IMR-90 (cell line): ENCODE measurements at regions not wholly inside any gene's neighbourhood (a gene's known extent, or its start where the extent isn't known, plus 50 kb on each side); places are given as distances from the start of the nearest gene placed in this dataset.

ENCODE experiments used
- ATAC-seq: fragments of 200-7000 bp; cut with Tn5 transposase; 2 replicates; pipeline ENCODE4 v1.9.1; 2020; ENCODE audit warnings: low read depth, mild to moderate bottlenecking, moderate library complexity
- BruUV-seq: library from RNA; stranded (reverse); fragments of 400-500 nt; replicated peaks from 2 replicates; lab custom pipeline; 2021; lab: Mats Ljungman, UMichigan
- CTCF ChIA-PET: fragments of 300-600 bp; formaldehyde crosslinking; extraction: SDS; loops from one replicate; lab custom pipeline; 2021; ENCODE audit warnings: antibody characterized with exemption; lab: Yijun Ruan, JAX
- POLR2A ChIA-PET: fragments of 300-600 bp; sonication (Branson Sonifier 250); formaldehyde crosslinking; loops from one replicate; lab custom pipeline; 2022; ENCODE audit warnings: antibody characterized with exemption; ENCODE audit not compliant: unreplicated experiment; lab: Charles Lee
- DNase-seq: peaks from one replicate; pipeline ENCODE4 v3.0.0; 2013
- H2AFZ ChIP-seq: replicated peaks from 2 replicates; pipeline ENCODE3; 2013; ENCODE audit warnings: low read length, mild to moderate bottlenecking; ENCODE audit not compliant: poor library complexity
- H2AK5ac ChIP-seq: 2 replicates; pipeline ENCODE4 v1.6.1; 2013; ENCODE audit warnings: low read depth, low read length, inconsistent platforms
- H2AK9ac ChIP-seq: replicated peaks from 2 replicates; pipeline ENCODE3; 2013; ENCODE audit warnings: mild to moderate bottlenecking, low read depth, low read length, moderate library complexity; ENCODE audit not compliant: poor library complexity
- H2BK120ac ChIP-seq: 2 replicates; pipeline ENCODE4 v1.6.1; 2013; ENCODE audit warnings: low read depth, low read length, inconsistent platforms
- H2BK15ac ChIP-seq: 3 replicates; pipeline ENCODE4 v1.6.1; 2013; ENCODE audit warnings: low read depth, low read length, inconsistent platforms
- H2BK20ac ChIP-seq: 2 replicates; pipeline ENCODE4 v1.6.1; 2013; ENCODE audit warnings: low read depth, mild to moderate bottlenecking, inconsistent platforms, low read length, moderate library complexity
- H2BK5ac ChIP-seq: 2 replicates; pipeline ENCODE4 v1.6.1; 2013; ENCODE audit warnings: mild to moderate bottlenecking, low read depth, low read length, inconsistent platforms; ENCODE audit not compliant: poor library complexity, severe bottlenecking
- H3K14ac ChIP-seq: replicated peaks from 2 replicates; pipeline ENCODE4 v1.6.1; 2013; ENCODE audit warnings: low read depth, low read length, inconsistent platforms
- H3K18ac ChIP-seq: 2 replicates; pipeline ENCODE4 v1.6.1; 2013; ENCODE audit warnings: low read depth, low read length, control low read depth
- H3K23ac ChIP-seq: 2 replicates; pipeline ENCODE4 v1.6.1; 2013; ENCODE audit warnings: low read depth, low read length, inconsistent platforms
- H3K27ac ChIP-seq: 2 replicates; pipeline ENCODE4 v1.5.1; 2013; ENCODE audit warnings: mild to moderate bottlenecking, control low read depth, low read length; ENCODE audit not compliant: insufficient read depth
- H3K27me3 ChIP-seq: 2 replicates; pipeline ENCODE4 v1.6.1; 2013; ENCODE audit warnings: low read length; ENCODE audit not compliant: control insufficient read depth, insufficient read depth
- H3K36me3 ChIP-seq: 2 replicates; pipeline ENCODE4 v1.6.1; 2013; ENCODE audit warnings: low read length, mixed read lengths; ENCODE audit not compliant: control insufficient read depth, insufficient read depth
- H3K4ac ChIP-seq: 2 replicates; pipeline ENCODE4 v1.6.1; 2013; ENCODE audit warnings: low read depth, low read length, inconsistent platforms
- H3K4me1 ChIP-seq: 2 replicates; pipeline ENCODE4 v1.6.1; 2013; ENCODE audit warnings: low read length, mixed read lengths; ENCODE audit not compliant: control insufficient read depth, insufficient read depth
- H3K4me2 ChIP-seq: 2 replicates; pipeline ENCODE4 v1.6.1; 2013; ENCODE audit warnings: low read depth, mild to moderate bottlenecking, control low read depth, low read length, moderate library complexity
- H3K4me3 ChIP-seq: 2 replicates; pipeline ENCODE4 v1.5.1; 2013; ENCODE audit warnings: low read depth, mild to moderate bottlenecking, control low read depth, low read length, moderate library complexity; ENCODE audit not compliant: insufficient read depth
- H3K56ac ChIP-seq: 2 replicates; pipeline ENCODE4 v1.6.1; 2013; ENCODE audit warnings: low read length, inconsistent platforms; ENCODE audit not compliant: insufficient read depth; ENCODE audit errors: extremely low read depth
- H3K79me1 ChIP-seq, 2 experiments: 2 replicates each; pipeline ENCODE4 v1.6.1; 2013; ENCODE audit warnings: low read length in 2 of 2, inconsistent platforms in 1 of 2, low read depth in 1 of 2
- H3K9ac ChIP-seq: 2 replicates; pipeline ENCODE4 v1.6.1; 2013; ENCODE audit warnings: low read depth, low read length, control low read depth
- H3K9me1 ChIP-seq: 2 replicates; pipeline ENCODE4 v1.6.1; 2013; ENCODE audit warnings: low read length, inconsistent platforms; ENCODE audit not compliant: insufficient read depth
- H3K9me3 ChIP-seq: 2 replicates; pipeline ENCODE4 v1.6.1; 2013; ENCODE audit warnings: low read length; ENCODE audit not compliant: control insufficient read depth, insufficient read depth
- H4K20me1 ChIP-seq: 2 replicates; pipeline ENCODE4 v1.6.1; 2013; ENCODE audit warnings: low read length, inconsistent platforms; ENCODE audit not compliant: insufficient read depth
- H4K5ac ChIP-seq: 2 replicates; pipeline ENCODE4 v1.6.1; 2013; ENCODE audit warnings: mild to moderate bottlenecking, low read depth, low read length, control low read depth
- H4K8ac ChIP-seq, 2 experiments: 2 replicates each; pipeline ENCODE4 v1.6.1; 2013; ENCODE audit warnings: low read depth in 2 of 2, low read length in 2 of 2, control low read depth in 1 of 2, inconsistent platforms in 1 of 2
- H4K91ac ChIP-seq: 2 replicates; pipeline ENCODE4 v1.6.1; 2013; ENCODE audit warnings: low read depth, low read length, inconsistent platforms; ENCODE audit not compliant: insufficient read depth
- MAFK ChIP-seq: IDR thresholded peaks from 2 replicates; pipeline ENCODE4 v1.6.1; 2012; ENCODE audit warnings: low read depth, low read length, improper control_type of control experiment
- MXI1 ChIP-seq: IDR thresholded peaks from 2 replicates; pipeline ENCODE4 v1.6.1; 2012; ENCODE audit warnings: low read depth, mild to moderate bottlenecking, low read length, moderate library complexity, borderline replicate concordance
- POLR2A ChIP-seq: IDR thresholded peaks from 2 replicates; pipeline ENCODE4 v1.6.1; 2012; ENCODE audit warnings: mild to moderate bottlenecking, low read depth, low read length
- RAD21 ChIP-seq: IDR thresholded peaks from 2 replicates; pipeline ENCODE4 v1.6.1; 2012; ENCODE audit warnings: low read length, improper control_type of control experiment
- RFX5 ChIP-seq: IDR thresholded peaks from 2 replicates; pipeline ENCODE4 v1.8.0; 2012; ENCODE audit warnings: low read depth, mild to moderate bottlenecking, low read length, moderate library complexity
- WGBS, 2 experiments: methylation state at CpG; one replicate each; pipeline versions ENCODE4 v1.1.5 to v1.1.7; 2013; ENCODE audit warnings: missing lambda C conversion rate in 2 of 2; ENCODE audit not compliant: insufficient read length in 1 of 2; ENCODE audit errors: extremely low coverage in 2 of 2; 5-methylcytosine and 5-hydroxymethylcytosine counted together
- dilution Hi-C: fragments of 300-500 bp; cut with HindIII; formaldehyde crosslinking; loops from one replicate; pipeline ENCODE4 v1.14.3; 2018; ENCODE audit warnings: low sequenced_read_pairs; ENCODE audit not compliant: unreplicated experiment
- in situ Hi-C: fragments of 300-500 bp; cut with MboI; formaldehyde crosslinking; loops from 3 replicates; pipeline ENCODE4 v1.14.3; 2019; ENCODE audit warnings: low sequenced_read_pairs, inconsistent platforms, mixed read lengths
- intact Hi-C: fragments of 100-400 bp; cut with micrococcal nuclease; formaldehyde crosslinking; loops from 2 replicates; pipeline ENCODE4 v1.10.0; 2022
- TF ChIP-seq, protein P1 (sequence below): fragments of 150-350 bp; IDR thresholded peaks from 2 replicates; pipeline ENCODE4 v1.6.1; 2017; ENCODE audit warnings: mild to moderate bottlenecking, antibody characterized with exemption, low read length, low read depth
- TF ChIP-seq, protein P2 (sequence below): fragments of 150-350 bp; IDR thresholded peaks from 2 replicates; pipeline ENCODE4 v1.6.1; 2016; ENCODE audit warnings: low read depth, mild to moderate bottlenecking, low read length, moderate library complexity, borderline replicate concordance
- TF ChIP-seq, protein P3 (sequence below): conservative IDR thresholded peaks from 2 replicates; pipeline ENCODE4 v1.5.1; 2012; ENCODE audit warnings: mild to moderate bottlenecking, low read depth, low read length, improper control_type of control experiment

DNA sequence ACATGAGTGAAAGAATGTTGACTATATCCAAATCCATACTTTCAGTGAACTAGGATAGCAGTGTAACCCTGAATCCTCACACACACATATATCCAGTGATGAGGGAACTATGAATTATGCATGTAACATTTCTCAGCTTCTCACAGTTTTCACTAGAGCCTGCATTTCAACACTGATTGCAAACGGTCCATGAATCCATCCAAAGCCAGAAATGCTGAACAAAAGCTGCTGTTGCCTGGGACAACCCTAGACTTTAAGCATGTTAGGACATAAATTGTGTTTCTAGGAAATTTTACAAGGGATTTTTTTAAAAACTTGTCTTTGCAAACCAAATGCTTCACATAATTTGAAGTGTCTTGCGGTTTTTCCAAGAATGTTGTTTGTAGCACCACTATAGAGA lies 2010.0 kb upstream of the WWC1 start:
- no peak overlapping the region for H3K56ac ChIP-seq
- H3K27ac ChIP-seq, result no peak overlapping the region
- no peak overlapping the region for H3K9ac ChIP-seq
- no peak overlapping the region for H2BK15ac ChIP-seq
- H3K36me3 ChIP-seq, result no peaks in the 10 kb centered on the region
- no peaks in the 10 kb centered on the region for H3K27me3 ChIP-seq
- H3K23ac ChIP-seq, result no peak overlapping the region
- dilution Hi-C loops, result no loop called here
- H3K4ac ChIP-seq, result no peak overlapping the region
- intact Hi-C loops, result no loop called here
- H3K4me3 ChIP-seq, result no peak overlapping the region
- H2AK9ac ChIP-seq, result no peak overlapping the region
- H2BK120ac ChIP-seq, result no peak overlapping the region
- no peaks in the 10 kb centered on the region for H3K9me1 ChIP-seq
- no peak overlapping the region for H3K18ac ChIP-seq
- H3K9me3 ChIP-seq, result peaks cover 2% of the 10 kb centered on the region; the same call in 1 of the 2 replicates
- H2AFZ ChIP-seq, result no peak overlapping the region
- DNase-seq, result no peak
- H4K91ac ChIP-seq, result no peak overlapping the region
- no peak for ATAC-seq
- no peak overlapping the region for H2AK5ac ChIP-seq
- H4K5ac ChIP-seq, result no peak overlapping the region
- H3K14ac ChIP-seq, result no peak overlapping the region
- H2BK20ac ChIP-seq, result no peak overlapping the region
- no peaks in the 10 kb centered on the region for H3K79me1 ChIP-seq
- H3K4me2 ChIP-seq, result no peak overlapping the region
- no peak overlapping the region for H4K8ac ChIP-seq
- TF ChIP-seq, protein P1, sequence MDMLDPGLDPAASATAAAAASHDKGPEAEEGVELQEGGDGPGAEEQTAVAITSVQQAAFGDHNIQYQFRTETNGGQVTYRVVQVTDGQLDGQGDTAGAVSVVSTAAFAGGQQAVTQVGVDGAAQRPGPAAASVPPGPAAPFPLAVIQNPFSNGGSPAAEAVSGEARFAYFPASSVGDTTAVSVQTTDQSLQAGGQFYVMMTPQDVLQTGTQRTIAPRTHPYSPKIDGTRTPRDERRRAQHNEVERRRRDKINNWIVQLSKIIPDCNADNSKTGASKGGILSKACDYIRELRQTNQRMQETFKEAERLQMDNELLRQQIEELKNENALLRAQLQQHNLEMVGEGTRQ, result no peak
- TF ChIP-seq MAFK (no peak), RAD21 (no peak), RFX5 (no peak), POLR2A (no peak), MXI1 (no peak)
- TF ChIP-seq, protein P2, sequence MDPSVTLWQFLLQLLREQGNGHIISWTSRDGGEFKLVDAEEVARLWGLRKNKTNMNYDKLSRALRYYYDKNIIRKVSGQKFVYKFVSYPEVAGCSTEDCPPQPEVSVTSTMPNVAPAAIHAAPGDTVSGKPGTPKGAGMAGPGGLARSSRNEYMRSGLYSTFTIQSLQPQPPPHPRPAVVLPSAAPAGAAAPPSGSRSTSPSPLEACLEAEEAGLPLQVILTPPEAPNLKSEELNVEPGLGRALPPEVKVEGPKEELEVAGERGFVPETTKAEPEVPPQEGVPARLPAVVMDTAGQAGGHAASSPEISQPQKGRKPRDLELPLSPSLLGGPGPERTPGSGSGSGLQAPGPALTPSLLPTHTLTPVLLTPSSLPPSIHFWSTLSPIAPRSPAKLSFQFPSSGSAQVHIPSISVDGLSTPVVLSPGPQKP, result no peak
- TF ChIP-seq, protein P3, sequence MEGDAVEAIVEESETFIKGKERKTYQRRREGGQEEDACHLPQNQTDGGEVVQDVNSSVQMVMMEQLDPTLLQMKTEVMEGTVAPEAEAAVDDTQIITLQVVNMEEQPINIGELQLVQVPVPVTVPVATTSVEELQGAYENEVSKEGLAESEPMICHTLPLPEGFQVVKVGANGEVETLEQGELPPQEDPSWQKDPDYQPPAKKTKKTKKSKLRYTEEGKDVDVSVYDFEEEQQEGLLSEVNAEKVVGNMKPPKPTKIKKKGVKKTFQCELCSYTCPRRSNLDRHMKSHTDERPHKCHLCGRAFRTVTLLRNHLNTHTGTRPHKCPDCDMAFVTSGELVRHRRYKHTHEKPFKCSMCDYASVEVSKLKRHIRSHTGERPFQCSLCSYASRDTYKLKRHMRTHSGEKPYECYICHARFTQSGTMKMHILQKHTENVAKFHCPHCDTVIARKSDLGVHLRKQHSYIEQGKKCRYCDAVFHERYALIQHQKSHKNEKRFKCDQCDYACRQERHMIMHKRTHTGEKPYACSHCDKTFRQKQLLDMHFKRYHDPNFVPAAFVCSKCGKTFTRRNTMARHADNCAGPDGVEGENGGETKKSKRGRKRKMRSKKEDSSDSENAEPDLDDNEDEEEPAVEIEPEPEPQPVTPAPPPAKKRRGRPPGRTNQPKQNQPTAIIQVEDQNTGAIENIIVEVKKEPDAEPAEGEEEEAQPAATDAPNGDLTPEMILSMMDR, result no peak
- H3K4me1 ChIP-seq, result no peaks in the 10 kb centered on the region
- POLR2A ChIA-PET, result no interaction called here
- H4K20me1 ChIP-seq, result no peaks in the 10 kb centered on the region
- in situ Hi-C loops, result no loop called here
- CTCF ChIA-PET, result interaction anchor here (1.1 kb wide), 1 partner anchor 16 kb away, joined by 3 read pairs; no protein-coding TSS in a partner anchor
- no CpG with 5 or more reads among the region's 2 CpGs for WGBS, 2 experiments
- BruUV-seq, result no TSS peak
- H2BK5ac ChIP-seq, result no peak overlapping the region
